ENCODE measurements at regions not wholly inside any gene's neighbourhood (a gene's known extent, or its start where the extent isn't known, plus 50 kb on each side); places are given as distances from the start of the nearest gene placed in this dataset.

GRCh38 chr9:35540315-35540714 lies 50.4 kb downstream of the RUSC2 start:
- DNase-seq (no peak), ATAC-seq (no peak)
- intact Hi-C loops (cut with micrococcal nuclease): no loop called here

- intact Hi-C loops (cut with micrococcal nuclease): no loop called here
- DNase-seq (no peak), ATAC-seq (peak; percentile 12)
Measured at GRCh38 chr9:35546853-35547252, 56.9 kb downstream of the RUSC2 start.

GRCh38 chr9:35547889-35548418 lies 57.1 kb upstream of the TESK1 start:
- ATAC-seq (no peak), DNase-seq (no peak)
- intact Hi-C loops (cut with micrococcal nuclease): no loop called here

- intact Hi-C loops (cut with micrococcal nuclease): no loop called here
- DNase-seq (no peak), ATAC-seq (no peak)
Measured at GRCh38 chr9:35548571-35548970, 56.5 kb upstream of the TESK1 start.

GRCh38 chr9:35549441-35549840 lies 55.6 kb upstream of the TESK1 start:
- ATAC-seq: no peak
- intact Hi-C loops (cut with micrococcal nuclease): no loop called here
- DNase-seq: no peak

GRCh38 chr9:35552376-35552775 lies 52.7 kb upstream of the TESK1 start:
- intact Hi-C loops (cut with micrococcal nuclease): loop anchor here (5.0 kb wide), 2 partner anchors 60 to 75 kb away; partner anchors contain the start of gene RUSC2
- no peak for DNase-seq
- ATAC-seq: no peak

- intact Hi-C loops (cut with micrococcal nuclease): loop anchor here (5.0 kb wide), 2 partner anchors 61 to 76 kb away; partner anchors contain the start of gene RUSC2
- ATAC-seq (no peak), DNase-seq (no peak)
Measured at GRCh38 chr9:35552837-35553236, 52.2 kb upstream of the TESK1 start.

GRCh38 chr9:35553670-35554543 lies 51.2 kb upstream of the TESK1 start:
- intact Hi-C loops (cut with micrococcal nuclease): loop anchor here (5.0 kb wide), 2 partner anchors 62 to 77 kb away; partner anchors contain the start of gene RUSC2
- ATAC-seq (peak; percentile 89), DNase-seq (peak; percentile 65)

- ATAC-seq: no peak
Measured at GRCh38 chr9:35555246-35555701, 49.8 kb upstream of the TESK1 start.

More at GRCh38 chr9:35555246-35555701, 49.8 kb upstream of the TESK1 start:
- intact Hi-C loops (cut with micrococcal nuclease): no loop called here
- no peak for DNase-seq
